ENCODE measurements at regions not wholly inside any gene's neighbourhood (a gene's known extent, or its start where the extent isn't known, plus 50 kb on each side); places are given as distances from the start of the nearest gene placed in this dataset.

DNA sequence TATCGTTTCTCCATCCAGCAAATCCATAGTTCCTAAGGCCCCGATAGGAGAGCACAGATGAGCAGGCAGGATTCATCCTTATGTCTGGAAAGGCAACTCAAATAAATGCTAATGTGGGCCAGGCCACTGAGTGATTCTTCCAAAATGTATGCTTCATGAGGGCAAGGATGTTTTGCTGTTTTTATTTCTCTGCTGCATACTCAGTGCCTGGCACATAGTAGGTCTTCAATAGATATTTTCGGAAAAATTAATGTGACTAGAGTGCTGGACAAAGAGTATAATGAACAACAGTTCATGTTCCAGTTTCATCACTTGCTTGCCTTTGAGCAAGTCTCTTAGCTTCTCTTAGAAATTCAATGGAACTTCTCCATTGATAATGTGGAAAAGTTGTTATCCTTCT lies 357.7 kb downstream of the PRDM2 start:
- DNase-seq, result no peak

- DNase-seq, result no peak
Measured at GRCh38 chr1:14061204-14061603, 361.2 kb downstream of the PRDM2 start.

- DNase-seq, result no peak
Measured at GRCh38 chr1:14061722-14062121, 361.7 kb downstream of the PRDM2 start.

DNA sequence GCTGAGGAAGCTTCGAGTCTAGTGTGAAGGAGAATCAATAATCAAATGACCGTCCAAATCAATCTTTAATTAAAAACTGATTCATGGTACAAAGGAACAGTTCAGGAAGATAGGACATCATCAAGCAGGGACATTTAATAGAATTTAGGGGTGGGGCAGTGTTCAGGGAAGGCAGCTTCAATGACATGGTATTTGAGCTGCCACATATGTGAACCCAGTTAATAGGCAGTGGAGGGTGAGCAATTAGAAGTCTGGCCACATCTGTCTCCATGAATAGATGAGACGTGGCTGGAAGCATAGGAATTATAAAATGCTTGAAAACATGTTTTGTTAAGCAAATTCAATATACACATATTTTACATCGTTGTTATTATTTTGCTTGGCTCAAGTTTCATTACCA lies 362.7 kb downstream of the PRDM2 start:
- no peak for DNase-seq

DNA sequence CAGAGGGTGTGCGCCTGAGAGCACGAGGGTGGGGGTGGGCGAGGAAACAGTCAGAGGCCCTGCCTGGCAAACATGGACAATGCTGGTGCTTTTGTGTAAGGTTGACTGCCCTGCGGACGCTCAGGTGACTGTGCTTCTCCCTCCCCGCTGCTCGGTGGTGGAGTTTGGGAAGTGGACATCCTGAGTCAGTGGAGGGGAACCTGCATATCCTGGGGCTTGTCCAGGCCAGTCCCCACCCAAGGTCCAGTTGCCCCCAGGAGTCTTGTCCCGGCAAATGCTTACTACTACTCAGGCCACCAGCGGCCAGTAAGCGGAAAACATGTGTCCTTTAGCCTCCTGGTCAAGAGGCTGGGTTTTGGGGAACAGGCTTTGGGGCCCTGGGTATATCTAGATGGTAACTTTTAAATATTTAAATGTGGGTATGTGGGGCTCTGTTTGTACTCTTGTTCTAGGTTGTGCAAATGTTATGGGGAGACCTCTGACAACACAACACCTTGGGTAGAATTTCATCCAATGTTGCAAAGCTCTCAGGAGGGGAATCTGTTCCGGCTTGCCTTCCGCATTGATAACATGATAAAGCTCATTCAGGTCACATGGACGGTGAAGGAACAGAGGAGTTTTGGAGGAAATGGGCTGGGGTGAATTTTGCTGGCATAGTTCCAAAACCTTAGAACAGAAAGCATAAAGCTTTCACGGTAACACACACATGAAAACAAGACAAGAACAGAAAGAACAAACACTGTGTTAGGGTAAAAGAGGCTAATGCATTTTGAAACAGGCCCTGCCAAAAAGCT lies 364.9 kb downstream of the PRDM2 start:
- no peak for DNase-seq

GRCh38 chr1:14065486-14065885 lies 365.5 kb downstream of the PRDM2 start:
- DNase-seq, result no peak

- DNase-seq, result no peak
Measured at GRCh38 chr1:14067036-14067435, 367.0 kb downstream of the PRDM2 start.

DNA sequence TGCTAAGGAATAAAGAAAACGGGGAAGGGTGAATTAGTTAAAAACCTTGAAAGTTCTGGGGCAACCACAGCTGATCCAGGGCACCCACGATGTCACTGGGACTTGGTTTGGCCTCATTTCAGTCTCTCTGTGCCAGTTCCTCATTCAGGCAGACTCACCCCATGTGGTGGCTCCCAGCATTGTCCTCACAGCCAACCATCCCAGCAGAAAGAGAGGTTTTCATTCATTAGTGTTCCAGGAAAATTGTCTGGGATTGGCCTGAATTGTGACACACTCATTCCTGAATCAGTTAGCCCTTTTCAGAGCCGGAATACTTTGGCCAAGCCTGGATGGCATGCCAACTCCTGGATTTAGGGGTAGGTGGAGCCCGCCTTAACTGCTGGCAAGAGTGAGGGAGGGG lies 367.7 kb downstream of the PRDM2 start:
- no peak for DNase-seq

GRCh38 chr1:14071581-14071980 lies 371.6 kb downstream of the PRDM2 start:
- DNase-seq, result no peak

DNA sequence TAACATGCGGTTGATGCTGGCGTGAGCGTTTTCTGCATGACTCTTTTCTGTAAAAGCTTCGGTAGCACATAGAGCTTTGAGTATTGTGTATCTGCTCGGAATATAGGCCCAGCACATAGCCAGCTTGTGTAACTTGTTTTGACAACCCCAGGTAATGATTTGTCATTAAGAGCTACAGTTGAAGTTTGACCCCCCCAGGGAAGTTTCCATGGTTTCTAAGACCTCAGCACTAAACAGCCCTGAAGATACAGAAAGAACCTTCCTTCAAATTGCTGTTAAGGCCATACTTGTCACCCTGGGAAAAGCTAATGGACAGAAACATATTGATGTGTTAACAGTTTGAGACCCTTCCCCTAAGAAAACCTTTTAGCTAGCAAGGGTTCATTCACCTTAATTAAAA lies 380.7 kb downstream of the PRDM2 start:
- no peak for DNase-seq

- DNase-seq, result no peak
Measured at GRCh38 chr1:14082331-14082730, 382.3 kb downstream of the PRDM2 start.

- DNase-seq, result no peak
Measured at GRCh38 chr1:14083277-14083676, 383.3 kb downstream of the PRDM2 start.

GRCh38 chr1:14083706-14084105 lies 383.7 kb downstream of the PRDM2 start:
- no peak for DNase-seq

- DNase-seq, result no peak
Measured at GRCh38 chr1:14090062-14090461, 390.1 kb downstream of the PRDM2 start.

DNA sequence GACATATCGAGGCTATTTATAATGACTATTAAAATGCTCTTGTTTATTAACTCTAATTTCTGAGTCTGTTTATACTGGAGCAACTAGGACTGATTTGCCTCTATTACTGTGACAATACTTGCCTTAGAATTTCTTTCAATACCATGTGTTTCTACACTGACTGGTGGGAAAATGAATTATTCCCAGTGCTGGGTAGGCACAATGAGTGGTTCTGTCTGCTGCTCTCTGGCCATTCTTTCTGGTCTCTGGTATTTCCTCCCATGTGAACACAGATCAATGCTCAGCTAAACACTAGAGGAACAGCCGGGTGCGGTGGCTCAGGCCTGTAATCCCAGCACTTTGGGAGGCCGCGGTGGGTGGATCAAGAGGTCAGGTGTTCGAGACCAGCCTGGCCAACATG lies 390.5 kb downstream of the PRDM2 start:
- DNase-seq, result no peak

DNA sequence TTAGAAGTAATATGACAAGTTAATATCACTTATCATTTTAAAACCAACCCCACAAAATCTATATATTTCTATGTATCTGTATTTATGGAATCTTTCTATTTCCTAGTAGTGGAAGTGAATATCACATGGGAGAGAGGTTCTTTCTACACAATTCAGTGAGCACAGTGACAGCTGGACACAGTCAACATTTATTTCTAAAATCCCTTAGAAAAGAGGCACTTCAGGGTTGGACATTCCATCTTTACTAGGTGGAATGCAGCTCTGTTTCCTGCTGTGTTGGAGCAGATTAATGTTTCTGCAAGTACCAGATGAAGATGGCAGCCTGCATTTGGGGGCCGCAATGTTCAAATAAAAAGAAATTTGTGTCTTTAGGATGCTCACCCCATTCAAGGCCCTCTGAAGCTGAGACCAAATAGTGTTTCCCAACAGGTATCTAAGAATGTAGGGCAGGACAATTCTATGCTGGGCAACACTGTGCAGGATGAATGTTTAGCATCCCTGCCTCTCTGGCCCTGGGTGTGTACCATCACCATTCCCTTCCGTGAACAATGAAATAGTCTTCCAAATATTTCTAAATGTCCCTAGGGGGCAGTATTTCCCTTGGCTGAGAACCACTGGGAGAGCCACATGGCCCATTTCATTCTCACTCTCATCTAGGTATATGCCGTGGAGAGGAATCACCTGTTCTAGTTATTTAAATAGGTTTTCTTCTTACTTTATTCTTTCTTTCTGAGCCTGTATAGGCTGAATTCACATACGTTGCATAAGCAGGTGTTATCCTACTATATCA lies 394.8 kb downstream of the PRDM2 start:
- DNase-seq, result no peak

- no peak for DNase-seq
Measured at GRCh38 chr1:14098294-14098913, 398.4 kb downstream of the PRDM2 start.

DNA sequence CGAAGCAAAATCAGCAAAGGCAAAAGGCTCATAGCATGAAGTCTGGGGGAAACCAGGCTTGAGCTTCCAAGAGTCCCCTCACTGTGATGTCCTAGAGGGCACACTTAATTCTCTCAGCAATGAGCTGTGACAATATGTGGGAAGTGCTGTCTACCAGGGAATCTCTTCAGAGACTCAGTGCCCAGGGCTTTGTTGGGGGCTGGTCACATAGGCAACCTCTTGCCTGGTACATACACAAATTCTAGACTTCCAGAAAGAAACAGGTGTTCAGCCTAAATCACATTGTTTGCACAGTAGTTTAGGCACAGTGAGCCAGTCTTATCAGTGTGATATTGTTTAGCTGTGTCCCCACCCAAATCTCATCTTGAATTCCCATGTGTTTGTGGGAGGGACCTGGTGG lies 400.5 kb downstream of the PRDM2 start:
- DNase-seq, result no peak

GRCh38 chr1:14100919-14101318 lies 400.9 kb downstream of the PRDM2 start:
- no peak for DNase-seq

GRCh38 chr1:14102180-14102579 lies 402.2 kb downstream of the PRDM2 start:
- no peak for DNase-seq

- DNase-seq, result no peak
Measured at GRCh38 chr1:14103878-14104430, 404.0 kb downstream of the PRDM2 start.

DNA sequence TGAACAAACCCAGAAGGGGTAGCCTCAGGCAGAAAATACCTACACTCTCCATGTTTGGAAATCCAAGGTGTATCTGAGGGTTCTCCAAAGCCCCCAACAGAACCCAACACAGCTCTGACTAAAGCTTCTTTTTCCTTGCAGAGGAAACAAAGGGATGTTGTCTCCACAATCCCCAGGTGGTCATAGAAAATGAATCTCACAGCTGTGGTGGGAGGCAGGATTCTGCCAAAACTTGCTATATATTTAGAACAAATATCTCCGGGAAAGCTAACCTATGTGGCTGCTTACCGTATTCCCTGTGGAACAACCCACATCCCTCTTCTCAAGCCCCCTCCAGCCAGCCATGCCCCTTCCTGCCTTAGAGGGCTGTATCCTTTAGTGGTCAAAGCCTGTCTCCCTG lies 406.1 kb downstream of the PRDM2 start:
- no peak for DNase-seq

DNA sequence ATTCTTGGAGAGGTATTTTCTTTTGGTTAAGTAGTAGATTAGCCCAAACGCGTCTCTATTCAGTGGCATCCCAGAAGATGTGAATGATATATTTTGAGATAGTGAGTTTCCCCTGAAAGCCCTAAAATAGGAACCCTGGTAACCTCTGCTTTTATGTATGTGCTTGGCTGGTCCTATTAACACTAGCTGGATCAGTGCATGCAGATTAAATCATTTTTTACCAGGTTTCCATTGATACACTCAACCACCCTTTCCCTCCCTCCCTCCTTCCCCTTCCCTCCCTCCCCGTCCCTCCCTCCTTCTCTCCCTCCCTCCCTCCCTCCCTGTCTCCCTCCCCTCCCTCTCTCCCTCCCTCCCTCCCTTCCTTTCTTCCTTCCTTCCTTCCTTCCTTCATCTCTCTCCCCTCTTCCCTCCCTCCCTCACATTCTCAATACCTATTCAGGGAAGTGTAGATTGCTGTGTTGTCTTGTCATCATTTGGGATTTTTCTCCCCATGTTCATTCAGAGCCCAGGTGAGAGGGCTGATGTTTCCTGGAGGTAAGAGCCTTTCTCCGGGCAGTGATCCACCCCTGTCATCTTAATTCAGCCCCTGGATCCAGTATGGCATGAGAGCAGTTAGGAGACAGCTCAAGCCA lies 406.8 kb downstream of the PRDM2 start:
- DNase-seq, result no peak
